ENCODE measurements at regions not wholly inside any gene's neighbourhood (a gene's known extent, or its start where the extent isn't known, plus 50 kb on each side); places are given as distances from the start of the nearest gene placed in this dataset.

DNA sequence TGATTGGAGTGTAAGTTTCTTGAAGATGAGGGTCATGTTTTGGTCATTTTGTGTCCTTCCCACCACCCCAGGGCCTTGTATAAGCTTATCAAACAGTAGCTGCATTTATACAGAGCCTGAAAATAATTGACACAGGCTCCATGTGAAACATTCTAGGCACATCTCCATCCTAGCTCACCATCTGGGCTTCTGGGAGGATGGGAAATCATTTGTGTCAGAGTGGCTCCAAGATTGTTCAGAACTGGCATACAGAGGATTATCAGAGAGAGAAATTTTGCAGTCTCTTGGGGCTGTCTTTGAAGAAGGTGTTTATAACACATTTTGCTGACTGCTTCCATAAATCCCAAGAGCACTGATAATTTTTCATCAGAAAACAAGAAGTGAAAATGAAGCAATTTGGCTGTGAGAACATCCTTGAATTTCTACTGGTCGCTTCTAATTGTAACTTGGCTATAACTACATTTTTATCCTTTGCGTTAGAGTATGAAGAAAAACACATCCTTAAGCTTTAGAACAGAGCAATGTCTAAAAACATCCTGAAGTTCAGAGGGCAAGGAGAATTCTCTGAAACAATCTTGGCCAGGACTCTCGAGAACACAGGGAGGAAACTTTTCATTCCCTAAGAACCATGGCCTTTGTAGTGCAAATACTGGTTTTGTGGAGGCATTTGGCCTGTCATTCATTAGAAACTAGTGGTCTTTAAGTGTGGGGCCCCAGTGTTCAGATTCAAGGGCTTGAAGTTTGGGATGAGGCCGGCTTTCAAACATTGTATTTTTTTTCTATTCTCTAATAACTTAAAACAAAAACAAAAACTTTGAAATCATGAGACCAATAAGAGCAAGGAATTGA lies 151.1 kb downstream of the DACT1 start:
- H3K79me2 ChIP-seq (ENCODE audit: insufficient read depth, low read length), result no peaks in the 10 kb centered on the region
- no peaks in the 10 kb centered on the region for H3K27me3 ChIP-seq (ENCODE audit: insufficient read depth, low read length)
- H3K9me2 ChIP-seq (ENCODE audit: low read depth, low read length), result no peaks in the 10 kb centered on the region
- TF ChIP-seq EZH2 (IDR thresholded peaks at IDR 0.05; ENCODE audit: borderline replicate concordance, low read length), result no peak
- TF ChIP-seq, protein P1, sequence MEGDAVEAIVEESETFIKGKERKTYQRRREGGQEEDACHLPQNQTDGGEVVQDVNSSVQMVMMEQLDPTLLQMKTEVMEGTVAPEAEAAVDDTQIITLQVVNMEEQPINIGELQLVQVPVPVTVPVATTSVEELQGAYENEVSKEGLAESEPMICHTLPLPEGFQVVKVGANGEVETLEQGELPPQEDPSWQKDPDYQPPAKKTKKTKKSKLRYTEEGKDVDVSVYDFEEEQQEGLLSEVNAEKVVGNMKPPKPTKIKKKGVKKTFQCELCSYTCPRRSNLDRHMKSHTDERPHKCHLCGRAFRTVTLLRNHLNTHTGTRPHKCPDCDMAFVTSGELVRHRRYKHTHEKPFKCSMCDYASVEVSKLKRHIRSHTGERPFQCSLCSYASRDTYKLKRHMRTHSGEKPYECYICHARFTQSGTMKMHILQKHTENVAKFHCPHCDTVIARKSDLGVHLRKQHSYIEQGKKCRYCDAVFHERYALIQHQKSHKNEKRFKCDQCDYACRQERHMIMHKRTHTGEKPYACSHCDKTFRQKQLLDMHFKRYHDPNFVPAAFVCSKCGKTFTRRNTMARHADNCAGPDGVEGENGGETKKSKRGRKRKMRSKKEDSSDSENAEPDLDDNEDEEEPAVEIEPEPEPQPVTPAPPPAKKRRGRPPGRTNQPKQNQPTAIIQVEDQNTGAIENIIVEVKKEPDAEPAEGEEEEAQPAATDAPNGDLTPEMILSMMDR (IDR thresholded peaks at IDR 0.05; ENCODE audit: low read length), result no peak
- no peaks in the 10 kb centered on the region for H4K20me1 ChIP-seq (ENCODE audit: insufficient read depth, low read length)
- H3K4me1 ChIP-seq (ENCODE audit: insufficient read depth, low read length, severe bottlenecking), result no peaks in the 10 kb centered on the region
- H3K9ac ChIP-seq (ENCODE audit: low read length), result no peak overlapping the region
- H3K9me3 ChIP-seq (ENCODE audit: low read length), result no peaks in the 10 kb centered on the region
- H3K4me3 ChIP-seq (ENCODE audit: low read depth, low read length, poor library complexity, severe bottlenecking), result no peak overlapping the region
- H3K27ac ChIP-seq (ENCODE audit: low read depth, low read length, poor library complexity, severe bottlenecking), result no peak overlapping the region
- H3F3A ChIP-seq (ENCODE audit: insufficient read depth, low read length), result no peaks in the 10 kb centered on the region
- H2AFZ ChIP-seq (ENCODE audit: low read length), result no peak overlapping the region
- no peaks in the 10 kb centered on the region for H3K36me3 ChIP-seq (ENCODE audit: insufficient read depth, low read length)
- H3K4me2 ChIP-seq (ENCODE audit: low read length), result no peak overlapping the region

DNA sequence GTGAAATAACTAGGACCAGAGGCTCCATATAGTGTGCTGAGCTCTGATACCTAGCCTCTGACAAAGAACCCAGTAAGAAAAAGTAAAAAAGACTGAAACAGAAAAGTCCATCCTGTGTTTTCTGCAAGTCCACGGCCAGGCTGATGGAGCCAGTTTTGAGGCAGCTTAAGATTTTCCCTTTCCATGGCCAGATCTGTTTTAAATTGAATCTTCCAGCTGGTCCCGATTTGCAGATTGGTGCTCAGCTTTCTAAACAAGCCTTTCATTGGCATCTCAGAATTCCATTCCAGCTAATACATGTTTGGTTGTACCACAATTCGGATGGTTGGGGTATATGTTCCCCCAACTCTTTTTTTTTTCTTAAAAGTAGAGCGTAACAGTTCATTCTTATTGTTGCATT lies 152.0 kb downstream of the DACT1 start:
- H3K36me3 ChIP-seq (ENCODE audit: insufficient read depth, low read length), result no peaks in the 10 kb centered on the region
- H4K20me1 ChIP-seq (ENCODE audit: insufficient read depth, low read length), result no peaks in the 10 kb centered on the region
- TF ChIP-seq EZH2 (IDR thresholded peaks at IDR 0.05; ENCODE audit: borderline replicate concordance, low read length), result no peak
- TF ChIP-seq, protein P1 (IDR thresholded peaks at IDR 0.05; ENCODE audit: low read length), result no peak
- no peaks in the 10 kb centered on the region for H3F3A ChIP-seq (ENCODE audit: insufficient read depth, low read length)
- no peaks in the 10 kb centered on the region for H3K9me3 ChIP-seq (ENCODE audit: low read length)
- H3K27me3 ChIP-seq (ENCODE audit: insufficient read depth, low read length), result no peaks in the 10 kb centered on the region
- H3K9ac ChIP-seq (ENCODE audit: low read length), result no peak overlapping the region
- H3K4me3 ChIP-seq (ENCODE audit: low read depth, low read length, poor library complexity, severe bottlenecking), result no peak overlapping the region
- no peaks in the 10 kb centered on the region for H3K9me2 ChIP-seq (ENCODE audit: low read depth, low read length)
- H3K4me2 ChIP-seq (ENCODE audit: low read length), result no peak overlapping the region
- no peaks in the 10 kb centered on the region for H3K79me2 ChIP-seq (ENCODE audit: insufficient read depth, low read length)
- H2AFZ ChIP-seq (ENCODE audit: low read length), result no peak overlapping the region
- H3K27ac ChIP-seq (ENCODE audit: low read depth, low read length, poor library complexity, severe bottlenecking), result no peak overlapping the region
- H3K4me1 ChIP-seq (ENCODE audit: insufficient read depth, low read length, severe bottlenecking), result no peaks in the 10 kb centered on the region

DNA sequence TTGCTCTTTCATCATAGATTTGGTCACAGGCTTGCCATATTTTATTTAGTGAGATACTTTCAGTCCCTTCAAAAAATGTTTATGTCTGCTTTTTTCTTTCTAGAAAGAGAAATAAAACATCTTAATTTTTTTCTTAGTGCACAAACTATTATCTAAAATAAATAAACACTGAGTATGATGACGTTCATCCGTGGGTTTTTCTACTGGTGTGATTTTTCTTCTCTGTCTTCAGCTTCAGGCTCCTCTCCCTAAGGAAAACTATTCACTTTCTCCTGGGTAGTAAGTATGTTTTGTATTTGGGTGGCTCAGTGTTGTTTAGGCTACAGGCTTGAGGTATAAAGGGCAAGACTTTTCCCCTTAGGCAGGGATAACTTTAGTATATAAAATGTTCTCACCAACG lies 154.7 kb downstream of the DACT1 start:
- H3K9me2 ChIP-seq (ENCODE audit: low read depth, low read length), result no peaks in the 10 kb centered on the region
- no peak overlapping the region for H3K4me3 ChIP-seq (ENCODE audit: low read depth, low read length, poor library complexity, severe bottlenecking)
- H3K36me3 ChIP-seq (ENCODE audit: insufficient read depth, low read length), result no peaks in the 10 kb centered on the region
- no peak overlapping the region for H3K27ac ChIP-seq (ENCODE audit: low read depth, low read length, poor library complexity, severe bottlenecking)
- no peaks in the 10 kb centered on the region for H4K20me1 ChIP-seq (ENCODE audit: insufficient read depth, low read length)
- H3K27me3 ChIP-seq (ENCODE audit: insufficient read depth, low read length), result no peaks in the 10 kb centered on the region
- H3K4me2 ChIP-seq (ENCODE audit: low read length), result no peak overlapping the region
- no peaks in the 10 kb centered on the region for H3K4me1 ChIP-seq (ENCODE audit: insufficient read depth, low read length, severe bottlenecking)
- H3K9ac ChIP-seq (ENCODE audit: low read length), result no peak overlapping the region
- H2AFZ ChIP-seq (ENCODE audit: low read length), result no peak overlapping the region
- TF ChIP-seq, protein P1 (IDR thresholded peaks at IDR 0.05; ENCODE audit: low read length), result no peak
- TF ChIP-seq EZH2 (IDR thresholded peaks at IDR 0.05; ENCODE audit: borderline replicate concordance, low read length), result no peak
- no peaks in the 10 kb centered on the region for H3K9me3 ChIP-seq (ENCODE audit: low read length)
- no peaks in the 10 kb centered on the region for H3F3A ChIP-seq (ENCODE audit: insufficient read depth, low read length)
- H3K79me2 ChIP-seq (ENCODE audit: insufficient read depth, low read length), result no peaks in the 10 kb centered on the region

All from OCI-LY1 (cell line).